ENCODE measurements at regions not wholly inside any gene's neighbourhood (a gene's known extent, or its start where the extent isn't known, plus 50 kb on each side); places are given as distances from the start of the nearest gene placed in this dataset.

DNA sequence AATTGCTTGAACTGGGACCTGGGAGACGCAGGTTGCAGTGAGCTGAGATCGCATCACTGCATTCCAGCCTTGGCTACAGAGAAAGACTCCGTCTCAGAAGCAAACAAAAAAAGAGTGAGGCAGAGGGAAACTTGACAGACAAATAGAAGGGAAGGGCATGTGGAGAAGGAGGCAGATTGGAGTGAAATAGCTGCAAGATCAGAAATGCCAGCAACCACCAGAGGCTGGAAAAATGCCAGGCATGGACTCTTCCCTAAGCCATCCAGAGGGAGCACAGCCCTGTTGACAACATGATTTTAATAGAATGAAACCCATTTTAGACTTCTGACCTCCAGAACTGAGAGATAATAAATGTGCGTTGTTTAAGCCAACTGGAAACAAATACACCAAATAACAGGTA is 447.2 kb upstream of the SPHKAP start:
- H3K4me3 ChIP-seq, result no peak overlapping the region
- no peaks in the 10 kb centered on the region for H3K36me3 ChIP-seq
- intact Hi-C loops (cut with DNase I; ENCODE audit: low total_unique reads), result no loop called here
- DNase-seq, result no peak
- no peaks in the 10 kb centered on the region for H3K27me3 ChIP-seq
- H3K9me3 ChIP-seq, result no peaks in the 10 kb centered on the region
- TF ChIP-seq, protein P1, sequence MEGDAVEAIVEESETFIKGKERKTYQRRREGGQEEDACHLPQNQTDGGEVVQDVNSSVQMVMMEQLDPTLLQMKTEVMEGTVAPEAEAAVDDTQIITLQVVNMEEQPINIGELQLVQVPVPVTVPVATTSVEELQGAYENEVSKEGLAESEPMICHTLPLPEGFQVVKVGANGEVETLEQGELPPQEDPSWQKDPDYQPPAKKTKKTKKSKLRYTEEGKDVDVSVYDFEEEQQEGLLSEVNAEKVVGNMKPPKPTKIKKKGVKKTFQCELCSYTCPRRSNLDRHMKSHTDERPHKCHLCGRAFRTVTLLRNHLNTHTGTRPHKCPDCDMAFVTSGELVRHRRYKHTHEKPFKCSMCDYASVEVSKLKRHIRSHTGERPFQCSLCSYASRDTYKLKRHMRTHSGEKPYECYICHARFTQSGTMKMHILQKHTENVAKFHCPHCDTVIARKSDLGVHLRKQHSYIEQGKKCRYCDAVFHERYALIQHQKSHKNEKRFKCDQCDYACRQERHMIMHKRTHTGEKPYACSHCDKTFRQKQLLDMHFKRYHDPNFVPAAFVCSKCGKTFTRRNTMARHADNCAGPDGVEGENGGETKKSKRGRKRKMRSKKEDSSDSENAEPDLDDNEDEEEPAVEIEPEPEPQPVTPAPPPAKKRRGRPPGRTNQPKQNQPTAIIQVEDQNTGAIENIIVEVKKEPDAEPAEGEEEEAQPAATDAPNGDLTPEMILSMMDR (IDR thresholded peaks at IDR 0.05), result no peak
- TF ChIP-seq POLR2A (IDR thresholded peaks at IDR 0.05), result no peak
- no peak for TF ChIP-seq EP300 (IDR thresholded peaks at IDR 0.05)
- TF ChIP-seq POLR2AphosphoS5 (IDR thresholded peaks at IDR 0.05), result no peak
- WGBS, 5 donors, result 71 to 81% (median 78%) methylated on average over 4 of the region's 4 CpGs
- no peaks in the 10 kb centered on the region for H3K4me1 ChIP-seq
- H3K27ac ChIP-seq, result no peak overlapping the region

- H3K36me3 ChIP-seq, result no peaks in the 10 kb centered on the region
- TF ChIP-seq POLR2AphosphoS5 (IDR thresholded peaks at IDR 0.05) (no peak), EP300 (IDR thresholded peaks at IDR 0.05) (no peak), POLR2A (IDR thresholded peaks at IDR 0.05) (no peak)
- TF ChIP-seq, protein P1 (IDR thresholded peaks at IDR 0.05), result no peak
- intact Hi-C loops (cut with DNase I; ENCODE audit: low total_unique reads), result no loop called here
- no peaks in the 10 kb centered on the region for H3K27me3 ChIP-seq
- H3K9me3 ChIP-seq, result no peaks in the 10 kb centered on the region
- no peak overlapping the region for H3K27ac ChIP-seq
- no peaks in the 10 kb centered on the region for H3K4me1 ChIP-seq
- no peak for DNase-seq
- no peak overlapping the region for H3K4me3 ChIP-seq
- WGBS, 5 donors, result 73 to 88% (median 85%) methylated on average over 4 of the region's 4 CpGs
Measured at GRCh38 chr2:228627510-228627909, 446.0 kb upstream of the SPHKAP start.

DNA sequence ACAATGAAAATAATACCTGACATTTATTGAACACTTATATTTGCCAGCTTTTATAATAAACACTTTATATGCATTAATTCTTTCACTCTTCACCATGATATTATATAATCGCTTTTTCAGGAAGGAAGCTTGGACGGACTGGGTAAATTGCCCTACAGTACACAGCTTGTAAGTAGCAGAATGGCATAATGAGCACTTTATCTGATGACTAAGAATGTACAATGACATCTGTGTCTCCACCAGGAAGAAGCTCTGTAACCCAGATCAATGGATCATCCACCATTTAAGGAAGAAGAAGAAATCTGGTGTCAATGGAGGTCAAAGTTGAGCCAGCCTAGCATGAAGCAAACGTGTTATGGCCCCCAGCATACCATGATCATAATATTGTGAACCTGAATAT is 444.0 kb upstream of the SPHKAP start:
- H3K4me1 ChIP-seq, result no peaks in the 10 kb centered on the region
- H3K36me3 ChIP-seq, result no peaks in the 10 kb centered on the region
- 79 to 89% (median 87%) methylated on average over 3 of the region's 3 CpGs for WGBS, 5 donors
- TF ChIP-seq, protein P1 (IDR thresholded peaks at IDR 0.05), result no peak
- TF ChIP-seq POLR2AphosphoS5 (IDR thresholded peaks at IDR 0.05) (no peak), EP300 (IDR thresholded peaks at IDR 0.05) (no peak), POLR2A (IDR thresholded peaks at IDR 0.05) (no peak)
- H3K9me3 ChIP-seq, result no peaks in the 10 kb centered on the region
- no peak for DNase-seq
- H3K4me3 ChIP-seq, result no peak overlapping the region
- H3K27me3 ChIP-seq, result no peaks in the 10 kb centered on the region
- no peak overlapping the region for H3K27ac ChIP-seq
- intact Hi-C loops (cut with DNase I; ENCODE audit: low total_unique reads), result no loop called here

- no peak for DNase-seq
- intact Hi-C loops (cut with DNase I; ENCODE audit: low total_unique reads), result no loop called here
- H3K9me3 ChIP-seq, result no peaks in the 10 kb centered on the region
- H3K4me3 ChIP-seq, result no peak overlapping the region
- H3K27me3 ChIP-seq, result no peaks in the 10 kb centered on the region
- H3K4me1 ChIP-seq, result no peaks in the 10 kb centered on the region
- H3K27ac ChIP-seq, result no peak overlapping the region
- TF ChIP-seq, protein P1 (IDR thresholded peaks at IDR 0.05), result no peak
- no peak for TF ChIP-seq POLR2AphosphoS5 (IDR thresholded peaks at IDR 0.05)
- TF ChIP-seq EP300 (IDR thresholded peaks at IDR 0.05), result no peak
- TF ChIP-seq POLR2A (IDR thresholded peaks at IDR 0.05), result no peak
- H3K36me3 ChIP-seq, result no peaks in the 10 kb centered on the region
- 79 to 96% (median 94%) methylated on average over 1 of the region's 1 CpG for WGBS, 5 donors
Measured at GRCh38 chr2:228624733-228625132, 443.2 kb upstream of the SPHKAP start.

All from stomach (tissue), 8 donors.